Heart right ventricle (tissue), 16 donors: ENCODE measurements at regions not wholly inside any gene's neighbourhood (a gene's known extent, or its start where the extent isn't known, plus 50 kb on each side); places are given as distances from the start of the nearest gene placed in this dataset.
A peak's percentile ranks its signal among the peaks of the same experiment; 100 is the strongest.

Experiments
- ATAC-seq, 8 donors: fragments of 200-7000 bp; cut with Tn5 transposase; one replicate each; pipeline ENCODE4 v1.9.1; 2020; ENCODE audit warnings: mild to moderate bottlenecking in 8 of 8, moderate library complexity in 8 of 8, moderate number of reproducible peaks in 1 of 8
- DNase-seq, 2 donors: peaks; one replicate each; pipeline ENCODE4 v3.0.0-alpha.2; 2020
- H3K27ac ChIP-seq, 10 donors: fragments of 200-600 bp; sonication (generic) in 2 of 10; one replicate each; pipeline versions ENCODE4 v1.5.0 to v1.8.0; 2020 to 2022; ENCODE audit warnings: mild to moderate bottlenecking in 3 of 10
- H3K27me3 ChIP-seq, 7 donors: fragments of 200-600 bp; one replicate each; pipeline ENCODE4 v1.8.0; 2021 to 2022; ENCODE audit warnings: mild to moderate bottlenecking in 2 of 7
- H3K36me3 ChIP-seq, 9 donors: fragments of 200-600 bp; sonication (generic) in 1 of 9; one replicate each; pipeline versions ENCODE4 v1.5.0 to v1.8.0; 2020 to 2022; ENCODE audit warnings: mild to moderate bottlenecking in 2 of 9
- H3K4me1 ChIP-seq, 9 donors: fragments of 200-600 bp; sonication (generic) in 1 of 9; one replicate each; pipeline versions ENCODE4 v1.5.0 to v1.8.0; 2020 to 2022; ENCODE audit warnings: mild to moderate bottlenecking in 4 of 9
- H3K4me3 ChIP-seq, 10 donors: fragments of 200-600 bp; sonication (generic) in 2 of 10; one replicate each; pipeline versions ENCODE4 v1.5.0 to v1.8.0; 2020 to 2022; ENCODE audit warnings: mild to moderate bottlenecking in 7 of 10, moderate library complexity in 2 of 10
- H3K9me3 ChIP-seq, 11 donors: fragments of 200-600 bp in 10 of 11; sonication (generic) in 2 of 11; one replicate each; pipeline versions ENCODE4 v1.5.0 to v1.8.0; 2013 to 2022; ENCODE audit warnings: mild to moderate bottlenecking in 2 of 11, control low read depth in 1 of 11, moderate library complexity in 1 of 11
- WGBS, 2 donors: extraction: QIAGEN DNeasy Blood & Tissue Kit; methylation state at CpG; one replicate each; pipeline ENCODE4 v1.1.7; 2013; ENCODE audit warnings: inconsistent platforms in 1 of 2; 5-methylcytosine and 5-hydroxymethylcytosine counted together
- intact Hi-C, 10 donors: fragments of 100-400 bp; cut with DNase I; formaldehyde crosslinking; loops; one replicate each; pipeline versions ENCODE4 v1.11.1 to v1.14.2; 2022
- TF ChIP-seq, protein P1 (sequence below), 9 donors: fragments of 200-600 bp; sonication (generic) in 2 of 9; IDR thresholded peaks; one replicate each; pipeline versions ENCODE4 v1.5.0 to v1.8.0; 2021 to 2022; ENCODE audit warnings: antibody characterized with exemption in 9 of 9, mild to moderate bottlenecking in 5 of 9, moderate library complexity in 1 of 9
- donor health status: Arrhythmogenic right ventricular cardiomyopathy.
- donor health status: ischemic (EF 13 %, LVEDD 7.1; RV severe dilation, severe dysfunction).
- donor health status: healthy with polysubstance abuse.
- donor health status: DM: no; HTN: yes; CAD: no.
- donor health status: DM: no; HTN: no; CAD: no.
- donor health status: ischemic (EF 25% LVEDD 6.9; RV normal size, moderate dysfunction).
- donor health status: ischemic (EF 25% LVEDD 5.7; RV mildly dilated, moderate dysfunction).
- donor health status: healthy.
- donor health status: DM: yes; HTN: yes; CAD: no.
- donor health status: Ischemic cardiomyopathy.
- donor health status: ischemic (EF 35%, LVEDD 5.7; RV mildly dilated, moderate dysfunction).
- donor health status: nonischemic (EF 11% LVEDD 7.7; RV severe dilation, severe dysfunction).
- donor health status: DM: yes; HTN: yes; CAD: no.
- donor health status: PGD.
- donor health status: ischemic (EF 29% LVEDD 5.4; RV normal size, mild dysfunction).
- donor health status: nonischemic (EF 23%, LVEDD 6.1; RV moderate dilation, normal function).

DNA sequence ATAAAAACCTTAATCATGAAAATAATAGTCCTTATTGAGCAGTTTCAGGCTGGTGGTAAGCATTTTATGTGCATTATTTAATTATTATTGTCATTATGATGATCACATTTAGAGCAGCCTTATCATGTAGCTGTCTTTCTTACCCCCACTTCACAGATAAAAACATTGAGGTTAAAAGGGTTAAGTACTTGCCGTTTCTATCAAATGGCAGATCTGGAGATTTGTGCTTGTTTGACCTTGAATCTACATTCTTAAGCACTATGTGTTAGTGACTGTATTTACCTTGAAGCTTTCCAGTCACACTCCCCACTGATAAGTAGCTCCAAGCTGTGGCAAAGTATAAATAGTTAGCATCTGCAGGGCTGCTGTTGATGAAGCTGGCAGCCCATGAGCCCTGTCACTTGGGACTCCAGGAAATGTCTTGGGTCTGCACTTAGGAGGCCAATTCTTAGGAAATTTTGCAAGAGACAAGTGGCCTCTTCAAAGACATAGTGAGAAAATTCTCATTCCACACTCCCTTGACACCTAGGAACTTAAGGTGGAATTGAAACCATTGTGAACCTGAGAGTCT is 116.8 kb upstream of the AGR3 start:
- DNase-seq (no peak), ATAC-seq (peak in 1 of 8 donors; percentile 53)
- no peak overlapping the region for H3K4me3 ChIP-seq
- WGBS, 2 donors: 22 to 37% methylated on average over 1 of the region's 1 CpG
- no peaks in the 10 kb centered on the region for H3K36me3 ChIP-seq
- no peak overlapping the region for H3K27ac ChIP-seq
- peaks cover 0 to 15% (median 0%) of the 10 kb centered on the region in 9 donors for H3K4me1 ChIP-seq
- TF ChIP-seq, protein P1, sequence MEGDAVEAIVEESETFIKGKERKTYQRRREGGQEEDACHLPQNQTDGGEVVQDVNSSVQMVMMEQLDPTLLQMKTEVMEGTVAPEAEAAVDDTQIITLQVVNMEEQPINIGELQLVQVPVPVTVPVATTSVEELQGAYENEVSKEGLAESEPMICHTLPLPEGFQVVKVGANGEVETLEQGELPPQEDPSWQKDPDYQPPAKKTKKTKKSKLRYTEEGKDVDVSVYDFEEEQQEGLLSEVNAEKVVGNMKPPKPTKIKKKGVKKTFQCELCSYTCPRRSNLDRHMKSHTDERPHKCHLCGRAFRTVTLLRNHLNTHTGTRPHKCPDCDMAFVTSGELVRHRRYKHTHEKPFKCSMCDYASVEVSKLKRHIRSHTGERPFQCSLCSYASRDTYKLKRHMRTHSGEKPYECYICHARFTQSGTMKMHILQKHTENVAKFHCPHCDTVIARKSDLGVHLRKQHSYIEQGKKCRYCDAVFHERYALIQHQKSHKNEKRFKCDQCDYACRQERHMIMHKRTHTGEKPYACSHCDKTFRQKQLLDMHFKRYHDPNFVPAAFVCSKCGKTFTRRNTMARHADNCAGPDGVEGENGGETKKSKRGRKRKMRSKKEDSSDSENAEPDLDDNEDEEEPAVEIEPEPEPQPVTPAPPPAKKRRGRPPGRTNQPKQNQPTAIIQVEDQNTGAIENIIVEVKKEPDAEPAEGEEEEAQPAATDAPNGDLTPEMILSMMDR (IDR thresholded peaks at IDR 0.05): no peak
- H3K9me3 ChIP-seq: peaks cover 0 to 27% (median 0%) of the 10 kb centered on the region in 11 donors
- intact Hi-C loops: no loop called here
- H3K27me3 ChIP-seq: no peaks in the 10 kb centered on the region

DNA sequence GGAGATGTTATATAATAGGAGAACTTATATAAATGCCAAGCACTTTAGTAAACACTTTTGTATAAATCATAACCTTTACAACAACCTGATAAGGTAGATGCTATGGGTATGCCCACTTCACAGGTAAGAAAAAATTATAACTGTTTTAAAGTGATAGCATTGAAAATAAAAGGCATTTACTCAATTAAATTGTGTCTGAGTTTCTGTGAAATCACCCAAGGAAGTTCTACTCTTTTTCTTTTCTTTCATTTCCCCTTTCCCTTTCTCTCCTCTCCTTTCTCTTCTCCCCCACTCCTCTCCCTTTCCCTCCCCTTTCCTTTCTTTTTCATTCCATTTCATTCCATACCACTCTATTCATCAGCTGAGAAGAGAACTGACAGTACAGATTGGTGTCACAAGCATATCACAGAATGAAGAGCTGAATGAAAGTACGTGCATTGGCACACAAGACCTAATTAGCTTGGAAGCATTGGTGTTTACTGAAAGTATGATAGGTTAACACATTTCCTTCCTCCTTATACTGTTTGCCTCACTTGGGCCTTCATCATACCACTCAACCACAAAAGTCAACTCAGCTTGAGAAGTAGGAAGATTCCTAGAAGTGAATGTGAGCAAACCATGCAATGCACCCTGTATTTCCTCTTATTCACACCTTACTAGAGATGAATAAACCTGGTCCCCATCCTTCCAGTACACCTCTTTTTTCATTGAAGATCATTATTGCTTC is 117.9 kb upstream of the AGR3 start:
- peak overlapping the region in 1 of 10 donors; percentile 64 for H3K27ac ChIP-seq
- TF ChIP-seq, protein P1 (IDR thresholded peaks at IDR 0.05): no peak
- DNase-seq (no peak), ATAC-seq (no peak)
- H3K9me3 ChIP-seq: peaks cover 0 to 22% (median 0%) of the 10 kb centered on the region in 11 donors
- H3K4me1 ChIP-seq: peaks cover 0 to 15% (median 0%) of the 10 kb centered on the region in 9 donors
- 89 to 91% methylated on average over 1 of the region's 1 CpG for WGBS, 2 donors
- no peaks in the 10 kb centered on the region for H3K27me3 ChIP-seq
- intact Hi-C loops: no loop called here
- no peak overlapping the region for H3K4me3 ChIP-seq
- H3K36me3 ChIP-seq: no peaks in the 10 kb centered on the region

- no peak for ATAC-seq
- no peak overlapping the region for H3K4me3 ChIP-seq
- TF ChIP-seq, protein P1 (IDR thresholded peaks at IDR 0.05): no peak
These were observed 123.5 kb upstream of the AGR3 start for GRCh38 chr7:17005271-17005670.

GRCh38 chr7:17007841-17008240 is 126.1 kb upstream of the AGR3 start:
- H3K9me3 ChIP-seq: peaks cover 0 to 3% (median 0%) of the 10 kb centered on the region in 11 donors
- intact Hi-C loops: no loop called here
- TF ChIP-seq, protein P1 (IDR thresholded peaks at IDR 0.05): no peak
- WGBS, 2 donors: 95 to 96% methylated on average over 2 of the region's 2 CpGs
- no peak overlapping the region for H3K4me3 ChIP-seq
- no peak overlapping the region for H3K27ac ChIP-seq
- DNase-seq: no peak
- no peaks in the 10 kb centered on the region for H3K36me3 ChIP-seq
- peaks cover 0 to 41% (median 8%) of the 10 kb centered on the region in 9 donors for H3K4me1 ChIP-seq
- H3K27me3 ChIP-seq: no peaks in the 10 kb centered on the region
- no peak for ATAC-seq

More at GRCh38 chr7:17005271-17005670, 123.5 kb upstream of the AGR3 start:
- WGBS, 2 donors: 56 to 64% methylated on average over 4 of the region's 4 CpGs
- intact Hi-C loops: no loop called here
- Histone ChIP-seq H3K9me3 (no peaks in the 10 kb centered on the region), H3K4me1 (peaks cover 0 to 30% (median 8%) of the 10 kb centered on the region in 9 donors), H3K27ac (peak overlapping the region in 1 of 10 donors; percentile 37), H3K36me3 (no peaks in the 10 kb centered on the region), H3K27me3 (no peaks in the 10 kb centered on the region)
- DNase-seq: no peak
